ENCODE measurements at regions not wholly inside any gene's neighbourhood (a gene's known extent, or its start where the extent isn't known, plus 50 kb on each side); places are given as distances from the start of the nearest gene placed in this dataset.

- no peak for DNase-seq
These were observed 108.0 kb downstream of the DIPK2A start for GRCh38 chr3:144079634-144080033.

- no peak for DNase-seq
These were observed 113.3 kb downstream of the DIPK2A start for GRCh38 chr3:144084929-144085328.

- DNase-seq: no peak
These were observed 114.3 kb downstream of the DIPK2A start for GRCh38 chr3:144085964-144086363.

GRCh38 chr3:144096016-144096415, 124.4 kb downstream of the DIPK2A start:
- no peak for DNase-seq

GRCh38 chr3:144097163-144097562, 125.5 kb downstream of the DIPK2A start:
- DNase-seq: no peak

GRCh38 chr3:144098691-144099090, 127.1 kb downstream of the DIPK2A start:
- DNase-seq: no peak

- DNase-seq: no peak
These were observed 130.8 kb downstream of the DIPK2A start for GRCh38 chr3:144102421-144102820.

- DNase-seq: no peak
These were observed 132.6 kb downstream of the DIPK2A start for GRCh38 chr3:144104186-144104585.

- DNase-seq: no peak
These were observed 133.1 kb downstream of the DIPK2A start for GRCh38 chr3:144104679-144105078.

GRCh38 chr3:144105542-144105941, 133.9 kb downstream of the DIPK2A start:
- no peak for DNase-seq

GRCh38 chr3:144106970-144107369, 135.3 kb downstream of the DIPK2A start:
- DNase-seq: no peak

- no peak for DNase-seq
These were observed 136.3 kb downstream of the DIPK2A start for GRCh38 chr3:144107923-144108322.

GRCh38 chr3:144109944-144110343, 138.3 kb downstream of the DIPK2A start:
- no peak for DNase-seq

GRCh38 chr3:144112036-144112435, 140.4 kb downstream of the DIPK2A start:
- no peak for DNase-seq

- DNase-seq: no peak
These were observed 140.8 kb downstream of the DIPK2A start for GRCh38 chr3:144112437-144112836.

- no peak for DNase-seq
These were observed 143.1 kb downstream of the DIPK2A start for GRCh38 chr3:144114767-144115166.

GRCh38 chr3:144119633-144120032, 148.0 kb downstream of the DIPK2A start:
- no peak for DNase-seq

GRCh38 chr3:144121661-144122060, 150.0 kb downstream of the DIPK2A start:
- DNase-seq: no peak

GRCh38 chr3:144127014-144127413, 155.4 kb downstream of the DIPK2A start:
- DNase-seq: no peak

GRCh38 chr3:144127700-144128099, 156.1 kb downstream of the DIPK2A start:
- no peak for DNase-seq

- no peak for DNase-seq
These were observed 156.7 kb downstream of the DIPK2A start for GRCh38 chr3:144128108-144128892.

GRCh38 chr3:144129536-144130214, 158.1 kb downstream of the DIPK2A start:
- no peak for DNase-seq

GRCh38 chr3:144141074-144141473, 169.5 kb downstream of the DIPK2A start:
- DNase-seq: no peak

- no peak for DNase-seq
These were observed 169.9 kb downstream of the DIPK2A start for GRCh38 chr3:144141496-144141895.

Data from right forelimb (tissue), 1 donor.